ENCODE measurements at regions not wholly inside any gene's neighbourhood (a gene's known extent, or its start where the extent isn't known, plus 50 kb on each side); places are given as distances from the start of the nearest gene placed in this dataset.

DNA sequence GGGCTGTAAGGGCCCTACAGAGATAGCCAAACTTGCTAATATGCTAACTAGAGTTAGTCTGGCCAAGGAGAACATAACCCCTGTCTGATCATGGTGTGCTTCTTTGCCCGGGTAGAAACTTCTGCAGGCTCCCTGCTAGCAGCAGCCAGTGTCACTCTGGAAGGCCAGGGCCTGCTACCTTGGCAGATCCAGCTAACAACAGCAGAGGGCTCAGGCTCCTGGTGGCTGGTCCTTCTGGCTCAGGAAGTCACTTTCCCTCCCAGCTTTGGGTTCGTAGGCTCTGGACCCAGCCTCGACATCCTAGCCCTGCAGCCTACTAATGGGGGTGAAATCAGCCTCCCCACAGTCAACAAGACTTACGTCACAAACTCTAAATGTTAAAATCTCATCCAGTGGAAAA is 373.7 kb upstream of the RGMA start:
- Histone ChIP-seq H3K4me1 (ENCODE audit: control insufficient read depth in 1 of 2, insufficient read depth in 2 of 2, low read depth in 1 of 2, low read length in 1 of 2) (peaks cover 0 to 3% of the 10 kb centered on the region in 2 experiments; a peak in 1 of 4 replicates), H3K79me2 (ENCODE audit: insufficient read depth) (no peaks in the 10 kb centered on the region), H3K36me3 (replicated peaks in 1 of 2; ENCODE audit: control insufficient read depth in 1 of 2, insufficient read depth in 2 of 2, low read length in 1 of 2) (no peaks in the 10 kb centered on the region), H3K9me2 (no peaks in the 10 kb centered on the region), H3K4me2 (no peak overlapping the region), H3K27ac (ENCODE audit: low read depth in 2 of 2, low read length in 1 of 2) (no peak overlapping the region), H3K9me3 (no peaks in the 10 kb centered on the region), H3F3A (replicated peaks; ENCODE audit: insufficient read depth) (no peaks in the 10 kb centered on the region), H2AFZ (ENCODE audit: low read depth) (no peak overlapping the region), H3K27me3 (ENCODE audit: insufficient read depth) (no peaks in the 10 kb centered on the region), H3K4me3 (ENCODE audit: low read depth in 2 of 2, low read length in 1 of 2) (no peak overlapping the region), H4K20me1 (ENCODE audit: insufficient read depth) (no peaks in the 10 kb centered on the region), H3K9ac (no peak overlapping the region)
- no peak for DNase-seq
- 20% methylated on average over 4 of the region's 4 CpGs for WGBS (ENCODE audit: low lambda C conversion rate)
- ChIA-PET CTCF (no interaction called here), POLR2A (no interaction called here)
- TF ChIP-seq TEAD4 (IDR thresholded peaks at IDR 0.05; ENCODE audit: borderline replicate concordance, insufficient read depth) = no peak
- TF ChIP-seq, protein P1, sequence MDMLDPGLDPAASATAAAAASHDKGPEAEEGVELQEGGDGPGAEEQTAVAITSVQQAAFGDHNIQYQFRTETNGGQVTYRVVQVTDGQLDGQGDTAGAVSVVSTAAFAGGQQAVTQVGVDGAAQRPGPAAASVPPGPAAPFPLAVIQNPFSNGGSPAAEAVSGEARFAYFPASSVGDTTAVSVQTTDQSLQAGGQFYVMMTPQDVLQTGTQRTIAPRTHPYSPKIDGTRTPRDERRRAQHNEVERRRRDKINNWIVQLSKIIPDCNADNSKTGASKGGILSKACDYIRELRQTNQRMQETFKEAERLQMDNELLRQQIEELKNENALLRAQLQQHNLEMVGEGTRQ (IDR thresholded peaks at IDR 0.05; ENCODE audit: borderline replicate concordance, low read depth, low read length) = no peak
- no peak for TF ChIP-seq FOSL2 (IDR thresholded peaks at IDR 0.05; ENCODE audit: borderline replicate concordance, low read depth)
- TF ChIP-seq TCF12 (IDR thresholded peaks at IDR 0.05) = no peak
- no peak for TF ChIP-seq YY1 (IDR thresholded peaks at IDR 0.05; ENCODE audit: low read depth)
- no peak for TF ChIP-seq FOXM1 (IDR thresholded peaks at IDR 0.05; ENCODE audit: low read depth)
- TF ChIP-seq EP300 (IDR thresholded peaks at IDR 0.05; ENCODE audit: borderline replicate concordance in 1 of 2, low read depth in 1 of 2, low read length in 1 of 2) = no peak
- TF ChIP-seq, protein P2, sequence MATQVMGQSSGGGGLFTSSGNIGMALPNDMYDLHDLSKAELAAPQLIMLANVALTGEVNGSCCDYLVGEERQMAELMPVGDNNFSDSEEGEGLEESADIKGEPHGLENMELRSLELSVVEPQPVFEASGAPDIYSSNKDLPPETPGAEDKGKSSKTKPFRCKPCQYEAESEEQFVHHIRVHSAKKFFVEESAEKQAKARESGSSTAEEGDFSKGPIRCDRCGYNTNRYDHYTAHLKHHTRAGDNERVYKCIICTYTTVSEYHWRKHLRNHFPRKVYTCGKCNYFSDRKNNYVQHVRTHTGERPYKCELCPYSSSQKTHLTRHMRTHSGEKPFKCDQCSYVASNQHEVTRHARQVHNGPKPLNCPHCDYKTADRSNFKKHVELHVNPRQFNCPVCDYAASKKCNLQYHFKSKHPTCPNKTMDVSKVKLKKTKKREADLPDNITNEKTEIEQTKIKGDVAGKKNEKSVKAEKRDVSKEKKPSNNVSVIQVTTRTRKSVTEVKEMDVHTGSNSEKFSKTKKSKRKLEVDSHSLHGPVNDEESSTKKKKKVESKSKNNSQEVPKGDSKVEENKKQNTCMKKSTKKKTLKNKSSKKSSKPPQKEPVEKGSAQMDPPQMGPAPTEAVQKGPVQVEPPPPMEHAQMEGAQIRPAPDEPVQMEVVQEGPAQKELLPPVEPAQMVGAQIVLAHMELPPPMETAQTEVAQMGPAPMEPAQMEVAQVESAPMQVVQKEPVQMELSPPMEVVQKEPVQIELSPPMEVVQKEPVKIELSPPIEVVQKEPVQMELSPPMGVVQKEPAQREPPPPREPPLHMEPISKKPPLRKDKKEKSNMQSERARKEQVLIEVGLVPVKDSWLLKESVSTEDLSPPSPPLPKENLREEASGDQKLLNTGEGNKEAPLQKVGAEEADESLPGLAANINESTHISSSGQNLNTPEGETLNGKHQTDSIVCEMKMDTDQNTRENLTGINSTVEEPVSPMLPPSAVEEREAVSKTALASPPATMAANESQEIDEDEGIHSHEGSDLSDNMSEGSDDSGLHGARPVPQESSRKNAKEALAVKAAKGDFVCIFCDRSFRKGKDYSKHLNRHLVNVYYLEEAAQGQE (IDR thresholded peaks at IDR 0.05; ENCODE audit: low read depth, low read length) = no peak
- TF ChIP-seq RXRA (IDR thresholded peaks at IDR 0.05; ENCODE audit: borderline replicate concordance, low read depth) = no peak
- TF ChIP-seq RFX5 (IDR thresholded peaks at IDR 0.05; ENCODE audit: low read length) = no peak
- TF ChIP-seq, protein P3, sequence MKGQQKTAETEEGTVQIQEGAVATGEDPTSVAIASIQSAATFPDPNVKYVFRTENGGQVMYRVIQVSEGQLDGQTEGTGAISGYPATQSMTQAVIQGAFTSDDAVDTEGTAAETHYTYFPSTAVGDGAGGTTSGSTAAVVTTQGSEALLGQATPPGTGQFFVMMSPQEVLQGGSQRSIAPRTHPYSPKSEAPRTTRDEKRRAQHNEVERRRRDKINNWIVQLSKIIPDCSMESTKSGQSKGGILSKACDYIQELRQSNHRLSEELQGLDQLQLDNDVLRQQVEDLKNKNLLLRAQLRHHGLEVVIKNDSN (IDR thresholded peaks at IDR 0.05; ENCODE audit: borderline replicate concordance, low read depth) = no peak
- no peak for TF ChIP-seq NFIC (IDR thresholded peaks at IDR 0.05; ENCODE audit: borderline replicate concordance)
- TF ChIP-seq CHD2 (IDR thresholded peaks at IDR 0.05; ENCODE audit: low read length, partially characterized antibody) = no peak
- TF ChIP-seq, protein P4, sequence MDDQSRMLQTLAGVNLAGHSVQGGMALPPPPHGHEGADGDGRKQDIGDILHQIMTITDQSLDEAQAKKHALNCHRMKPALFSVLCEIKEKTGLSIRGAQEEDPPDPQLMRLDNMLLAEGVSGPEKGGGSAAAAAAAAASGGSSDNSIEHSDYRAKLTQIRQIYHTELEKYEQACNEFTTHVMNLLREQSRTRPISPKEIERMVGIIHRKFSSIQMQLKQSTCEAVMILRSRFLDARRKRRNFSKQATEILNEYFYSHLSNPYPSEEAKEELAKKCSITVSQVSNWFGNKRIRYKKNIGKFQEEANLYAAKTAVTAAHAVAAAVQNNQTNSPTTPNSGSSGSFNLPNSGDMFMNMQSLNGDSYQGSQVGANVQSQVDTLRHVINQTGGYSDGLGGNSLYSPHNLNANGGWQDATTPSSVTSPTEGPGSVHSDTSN (IDR thresholded peaks at IDR 0.05) = no peak

Measured in SK-N-SH (cell line).